GM19397 (cell line): ENCODE measurements at regions not wholly inside any gene's neighbourhood (a gene's known extent, or its start where the extent isn't known, plus 50 kb on each side); places are given as distances from the start of the nearest gene placed in this dataset.

Experiments used
- ATAC-seq: cut with Tn5 transposase; IDR thresholded peaks from one replicate; pipeline ENCODE4 v1.9.1; 2021; ENCODE audit warnings: mild to moderate bottlenecking, moderate library complexity; ENCODE audit not compliant: unreplicated experiment

DNA sequence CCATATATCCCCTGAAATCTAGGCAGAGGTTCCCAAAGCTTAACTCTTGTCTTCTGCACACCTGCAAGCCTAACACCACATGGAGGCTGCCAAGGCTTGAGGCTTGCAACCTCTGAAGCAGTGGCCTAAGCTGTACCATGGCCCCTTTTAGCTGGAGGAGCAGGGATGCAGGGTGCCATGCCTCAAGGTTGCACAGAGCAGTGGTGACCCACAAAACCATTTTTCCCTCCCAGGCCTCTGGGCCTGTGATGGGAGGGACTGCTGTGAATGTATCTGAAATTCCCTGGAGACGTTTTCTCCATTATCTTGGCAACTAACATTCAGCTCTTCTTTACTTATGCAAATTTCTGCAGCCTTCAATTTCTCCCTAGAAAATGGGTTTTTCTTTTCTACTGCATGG lies 210.0 kb upstream of the KITLG start:
- no peak for ATAC-seq

DNA sequence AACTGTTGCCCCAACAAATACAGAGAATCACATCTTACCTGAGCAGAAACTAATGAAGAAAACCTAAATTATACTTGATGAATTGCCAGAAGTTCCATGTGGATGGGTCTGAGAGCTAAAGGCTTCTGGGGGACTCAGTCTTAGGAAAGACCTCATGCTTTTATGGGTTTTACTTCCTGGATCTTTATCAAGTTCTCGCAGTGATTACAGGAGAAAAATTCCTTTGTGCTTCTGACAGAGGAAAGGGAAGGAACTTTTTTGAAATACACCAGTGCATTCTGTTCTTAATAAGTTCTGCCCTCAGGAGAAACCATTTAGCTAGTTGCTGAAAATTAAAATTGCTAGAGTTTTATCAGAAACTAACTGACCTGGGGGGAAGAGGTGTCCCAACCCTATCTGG lies 203.9 kb upstream of the KITLG start:
- no peak for ATAC-seq

DNA sequence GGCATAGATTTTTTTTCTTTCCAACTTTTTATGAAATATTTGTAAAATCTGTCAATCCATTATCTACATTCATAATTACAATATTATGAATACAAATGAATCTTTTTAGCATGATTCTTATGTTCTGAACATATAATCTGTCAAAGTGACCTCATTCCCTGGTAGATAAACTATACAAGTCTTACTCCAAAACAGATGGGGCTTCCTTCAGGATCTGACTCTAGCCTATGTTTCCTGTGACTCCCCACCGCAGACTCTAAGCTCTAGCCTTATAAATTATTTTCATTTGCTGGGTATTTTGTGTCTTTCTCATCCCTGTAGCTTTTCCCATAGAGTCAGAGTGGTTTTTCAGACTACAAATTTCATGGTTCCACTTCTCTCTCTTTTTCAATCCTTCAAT lies 202.1 kb upstream of the KITLG start:
- no peak for ATAC-seq

DNA sequence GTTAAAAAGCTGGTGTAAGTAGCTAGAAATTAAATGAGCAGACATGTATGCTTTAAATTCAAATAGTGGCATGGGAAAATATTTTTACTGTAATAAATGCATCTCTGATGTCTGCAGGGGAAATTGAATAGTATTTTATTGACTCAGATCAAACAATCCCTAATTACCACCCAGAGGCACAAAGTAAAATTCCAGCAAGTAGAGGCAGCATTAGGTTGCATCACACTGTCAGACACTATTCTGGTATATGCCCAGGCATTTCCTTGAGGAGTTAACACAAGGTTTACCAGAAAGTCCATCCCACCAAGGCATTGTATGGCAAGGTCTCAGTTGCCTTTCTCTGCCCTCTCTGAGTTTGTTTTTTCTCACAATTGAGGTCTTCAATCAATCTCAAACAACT lies 201.6 kb upstream of the KITLG start:
- no peak for ATAC-seq

DNA sequence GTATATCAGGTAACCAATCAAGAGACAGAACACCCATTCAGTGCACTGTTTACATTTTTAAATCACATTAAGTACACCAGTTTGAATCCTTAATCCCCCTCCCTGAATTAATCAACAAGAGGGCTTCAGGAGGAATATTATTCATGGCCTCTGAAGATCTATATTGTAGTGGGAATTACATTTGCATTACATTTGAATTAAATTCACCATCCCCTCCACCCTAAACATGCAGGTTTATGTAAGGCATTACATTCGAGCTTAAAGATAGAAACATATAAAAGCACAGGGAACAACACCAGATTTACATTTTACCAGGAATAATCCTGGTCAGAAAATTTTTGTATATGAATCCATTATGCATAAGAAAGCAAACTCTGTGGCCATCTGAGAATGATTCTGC lies 197.8 kb upstream of the KITLG start:
- ATAC-seq = no peak

DNA sequence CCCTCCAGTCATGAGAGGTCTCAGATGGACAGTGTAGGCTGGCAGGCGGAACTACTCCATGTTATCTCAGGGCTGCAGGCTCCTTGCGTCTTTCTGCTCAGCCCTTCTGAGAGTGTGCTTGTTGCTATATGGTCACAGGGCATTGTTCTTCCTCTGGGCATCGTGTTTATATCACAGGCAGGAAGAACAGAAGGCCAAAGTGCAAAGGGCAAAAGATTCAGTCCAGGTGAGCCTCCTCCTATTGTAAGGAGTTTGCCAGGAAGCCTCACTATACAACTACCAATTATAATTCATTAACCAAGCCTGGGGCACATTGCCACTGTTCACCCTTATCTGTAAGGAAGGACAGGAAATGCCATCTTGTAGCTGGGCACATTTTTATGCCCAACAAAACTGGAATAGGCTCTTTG lies 195.5 kb upstream of the KITLG start:
- ATAC-seq = no peak

DNA sequence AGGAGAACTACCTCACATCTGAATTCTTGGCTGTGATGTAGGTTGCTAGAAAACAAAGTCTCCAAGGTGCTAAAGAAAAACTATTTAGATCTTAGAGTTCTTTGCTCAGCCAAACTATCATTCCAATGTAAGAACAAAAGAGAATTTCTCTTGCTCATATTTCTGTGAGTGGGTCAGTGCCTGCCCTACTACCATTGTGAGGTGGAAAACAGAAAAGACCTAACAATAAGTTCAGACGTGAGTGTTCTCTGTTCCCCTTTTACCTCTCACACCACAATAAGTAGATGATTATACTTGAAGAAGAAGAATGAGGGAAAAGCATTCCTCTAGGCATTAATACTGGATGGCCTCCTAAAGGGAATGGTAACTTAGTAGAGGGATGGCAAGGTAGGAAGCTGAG lies 187.4 kb upstream of the KITLG start:
- ATAC-seq = no peak

DNA sequence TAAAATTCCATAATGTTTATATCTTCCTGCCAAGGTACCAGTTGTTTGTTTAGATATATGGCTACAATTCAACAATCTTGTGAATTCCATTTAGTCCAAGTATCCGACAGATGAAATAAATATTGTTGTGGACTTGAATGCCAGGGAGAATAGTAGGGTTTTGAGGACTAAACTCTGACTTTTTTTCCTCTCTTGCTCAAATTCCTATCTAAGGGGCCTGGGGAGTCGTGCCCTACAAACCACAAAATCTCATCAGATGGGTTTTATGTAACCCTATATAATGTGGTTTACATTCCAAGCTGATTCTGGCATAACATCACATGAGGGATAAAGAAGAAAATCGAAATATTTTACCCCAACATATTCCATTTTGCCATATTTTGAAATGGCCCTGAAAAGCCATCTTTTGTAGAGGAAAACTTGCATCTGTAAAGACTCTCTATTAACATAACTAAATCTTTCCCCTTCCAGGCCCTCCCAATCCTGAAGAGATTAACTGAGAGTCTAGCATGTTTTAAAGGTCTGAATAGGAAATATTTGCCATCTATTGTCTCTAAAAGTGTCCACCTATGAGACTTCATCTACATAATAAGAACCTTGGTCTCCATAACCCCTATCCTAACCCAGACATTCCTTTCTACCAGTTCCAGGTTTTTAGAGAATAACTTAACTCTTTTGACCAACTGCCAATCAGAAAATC lies 184.7 kb upstream of the KITLG start:
- no peak for ATAC-seq

DNA sequence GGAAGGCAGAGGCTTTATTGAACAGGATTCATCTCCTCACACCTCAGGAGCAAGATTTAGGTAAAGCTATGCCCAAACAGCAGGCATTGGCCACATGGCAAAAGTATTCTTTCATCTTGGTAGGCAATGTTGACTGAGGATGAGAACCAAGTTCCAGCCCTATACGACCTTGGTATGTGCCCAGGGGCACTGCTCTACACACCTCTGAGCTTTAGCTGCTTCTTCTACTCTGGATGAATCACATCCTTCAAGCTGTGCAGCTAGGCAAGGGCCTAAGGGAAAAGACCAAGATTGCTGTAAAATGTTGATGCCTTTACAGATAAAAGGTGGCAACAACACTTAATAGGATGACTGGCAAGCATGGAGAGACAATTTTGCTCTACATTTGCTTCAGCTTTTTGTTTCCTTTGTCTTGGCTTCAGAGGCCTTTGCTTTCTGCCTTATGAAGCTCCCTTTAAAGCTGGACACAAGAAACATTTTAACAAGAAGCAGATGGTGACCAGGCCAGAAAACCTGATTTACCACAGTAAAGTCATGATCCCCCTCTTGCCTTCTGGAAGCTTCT lies 183.3 kb upstream of the KITLG start:
- ATAC-seq = no peak

DNA sequence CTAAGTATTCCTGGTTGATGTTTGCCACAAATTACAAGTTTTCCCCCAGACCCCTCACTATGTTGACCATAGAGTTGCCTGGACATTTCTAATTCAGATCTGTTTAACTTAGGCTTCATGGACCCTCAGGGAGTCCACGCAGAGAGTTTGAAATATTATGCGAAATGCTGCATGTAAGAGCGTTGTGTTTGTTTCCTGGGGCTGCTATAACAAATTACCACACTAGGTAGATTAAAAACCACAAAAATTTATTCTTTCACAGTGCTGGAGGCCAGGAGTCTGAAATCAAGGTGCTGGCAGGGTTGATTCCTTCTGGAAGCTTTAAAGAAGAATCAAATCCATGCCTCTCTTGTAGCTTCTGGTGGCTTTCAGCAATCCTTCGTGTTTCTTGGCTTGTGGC lies 177.9 kb upstream of the KITLG start:
- no peak for ATAC-seq

DNA sequence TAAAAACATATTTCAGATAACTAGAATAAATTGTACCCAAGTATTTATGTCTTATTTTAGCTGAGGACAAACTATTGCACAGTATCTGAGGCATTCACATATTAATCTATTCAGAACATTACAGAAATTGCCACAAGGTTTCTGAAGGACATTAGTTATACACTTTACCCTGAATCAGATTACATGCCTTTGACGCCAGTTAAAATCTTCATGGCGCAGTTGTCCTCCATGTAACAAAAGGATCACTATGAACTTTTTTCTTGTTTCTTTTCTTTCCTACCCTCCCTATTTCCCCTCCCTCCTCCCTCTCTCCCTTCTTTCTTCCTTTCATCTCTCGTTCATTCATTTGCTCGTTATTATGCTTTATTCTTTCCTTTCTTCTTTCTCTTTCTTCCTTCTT lies 176.6 kb upstream of the KITLG start:
- ATAC-seq = no peak

DNA sequence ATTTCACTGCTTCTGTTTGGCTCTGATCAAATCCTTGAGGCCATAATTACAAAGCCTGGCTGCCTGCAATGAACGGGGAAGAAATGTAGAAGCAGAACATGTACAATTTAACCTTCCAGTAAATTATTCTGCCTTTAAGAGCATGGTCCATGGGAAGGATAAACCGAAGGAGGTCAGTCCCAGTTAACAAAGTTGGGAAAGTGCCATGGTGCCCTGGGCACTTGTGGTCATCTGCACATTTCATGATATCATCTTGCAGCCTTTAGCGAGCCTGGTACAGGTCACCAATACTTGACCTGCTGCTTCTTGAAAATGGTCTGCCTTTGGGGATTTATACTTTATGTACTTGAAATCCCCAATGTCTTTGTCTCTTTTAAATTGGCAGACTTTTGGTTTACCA lies 175.9 kb upstream of the KITLG start:
- no peak for ATAC-seq

DNA sequence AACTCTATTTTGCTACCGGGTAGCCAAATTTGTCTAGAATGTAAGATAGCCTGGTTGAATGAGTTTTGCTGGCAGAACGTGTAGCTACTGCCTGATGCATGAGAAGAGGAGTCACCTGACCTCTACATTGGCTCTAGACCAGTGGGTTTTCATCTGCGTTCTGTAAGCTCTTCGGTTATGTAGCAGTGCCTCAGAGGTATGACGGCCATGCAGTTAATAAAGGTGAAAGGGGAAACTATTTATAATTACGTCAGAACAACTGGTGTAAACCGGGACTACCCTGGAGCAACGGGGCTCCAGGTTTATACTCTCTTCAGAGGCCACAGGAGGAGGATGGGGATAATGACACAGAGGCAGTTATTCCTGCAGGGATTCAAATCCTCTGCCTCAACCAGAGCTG lies 173.4 kb upstream of the KITLG start:
- no peak for ATAC-seq

DNA sequence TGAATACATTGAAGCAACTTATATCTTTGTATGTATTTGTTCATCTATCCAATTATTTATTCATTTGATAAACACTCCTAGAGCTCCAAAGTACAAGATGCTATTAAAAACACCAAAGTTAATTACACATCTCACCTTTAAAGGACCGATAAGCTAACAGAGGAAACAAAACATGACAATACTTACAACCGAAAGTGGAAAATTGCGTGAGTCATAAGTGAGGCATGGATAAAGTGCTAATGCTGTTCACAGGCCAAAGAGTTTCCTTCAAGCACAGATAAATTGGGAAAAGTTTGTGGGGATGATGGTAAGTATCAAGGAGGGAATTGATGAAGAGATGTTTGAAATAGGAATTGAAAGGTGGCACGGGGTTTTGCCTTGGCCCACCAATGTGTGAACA lies 172.8 kb upstream of the KITLG start:
- ATAC-seq = no peak

DNA sequence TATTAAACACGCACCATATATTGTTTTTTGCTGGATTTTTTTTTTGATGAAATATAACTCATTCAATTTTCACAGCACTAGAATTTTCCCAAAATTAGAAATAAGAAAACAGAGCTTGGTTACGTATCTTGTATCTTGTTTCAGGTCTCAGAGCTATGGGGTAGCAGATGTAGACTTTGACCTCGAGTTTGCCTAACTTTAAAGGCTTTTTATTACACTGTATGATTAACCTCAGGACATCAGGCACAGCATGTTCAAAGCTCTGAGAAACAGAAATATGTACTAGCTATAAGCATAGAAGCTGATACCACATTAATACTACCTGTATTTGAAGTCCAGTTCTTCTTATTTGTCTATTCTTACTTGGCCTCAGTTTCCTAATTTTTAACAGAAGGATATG lies 171.9 kb upstream of the KITLG start:
- no peak for ATAC-seq

DNA sequence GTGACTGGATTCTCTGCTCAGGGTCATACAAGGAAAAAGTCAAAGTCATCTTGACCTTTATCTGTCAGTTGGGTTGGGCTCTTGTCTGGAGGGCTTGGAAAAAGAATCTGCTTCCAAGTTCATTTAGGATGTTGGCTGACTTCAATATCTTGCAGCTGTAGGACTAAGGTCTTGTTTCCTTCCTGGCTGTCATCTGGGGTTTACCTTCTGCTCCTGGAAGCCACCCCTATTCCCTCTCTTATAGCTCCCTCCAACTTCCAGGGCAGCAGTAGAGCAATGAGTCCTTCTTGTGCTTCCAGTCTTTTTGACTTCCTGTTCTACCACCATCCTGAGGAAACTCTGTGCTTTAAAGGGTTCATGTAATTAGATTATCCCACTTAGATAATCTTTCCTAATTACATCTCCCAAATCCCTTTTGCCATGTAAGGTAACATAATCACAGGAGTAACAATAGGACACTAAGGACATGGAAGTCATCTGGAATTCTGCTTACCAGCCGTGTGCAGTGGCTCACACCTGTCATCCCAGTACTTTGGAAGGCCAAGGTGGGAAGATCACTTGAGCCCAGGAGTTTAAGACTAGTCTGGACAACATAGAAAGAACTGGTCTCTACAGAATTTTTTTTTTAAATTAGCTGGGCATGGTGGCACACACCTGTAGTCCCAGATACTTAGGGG lies 170.7 kb upstream of the KITLG start:
- no peak for ATAC-seq

DNA sequence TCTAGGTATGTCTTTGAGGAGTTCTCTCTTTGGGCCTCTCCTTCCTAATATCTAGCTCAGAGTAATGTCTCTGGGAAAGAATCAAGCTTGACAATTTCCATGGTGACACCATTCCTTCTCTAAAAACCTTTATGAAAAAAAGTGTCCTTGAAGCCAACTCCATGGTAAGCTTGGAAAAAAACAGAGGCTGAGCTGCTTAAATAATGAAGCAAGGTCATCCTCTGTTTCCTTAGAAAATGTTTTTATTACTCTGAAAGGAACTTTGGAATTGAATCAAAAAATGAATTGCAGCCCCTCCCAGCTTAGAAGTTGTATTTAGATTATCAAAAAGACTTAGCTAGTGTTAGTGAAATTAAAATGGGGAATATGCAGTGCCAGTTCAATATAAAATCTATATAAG lies 166.1 kb upstream of the KITLG start:
- ATAC-seq = no peak

DNA sequence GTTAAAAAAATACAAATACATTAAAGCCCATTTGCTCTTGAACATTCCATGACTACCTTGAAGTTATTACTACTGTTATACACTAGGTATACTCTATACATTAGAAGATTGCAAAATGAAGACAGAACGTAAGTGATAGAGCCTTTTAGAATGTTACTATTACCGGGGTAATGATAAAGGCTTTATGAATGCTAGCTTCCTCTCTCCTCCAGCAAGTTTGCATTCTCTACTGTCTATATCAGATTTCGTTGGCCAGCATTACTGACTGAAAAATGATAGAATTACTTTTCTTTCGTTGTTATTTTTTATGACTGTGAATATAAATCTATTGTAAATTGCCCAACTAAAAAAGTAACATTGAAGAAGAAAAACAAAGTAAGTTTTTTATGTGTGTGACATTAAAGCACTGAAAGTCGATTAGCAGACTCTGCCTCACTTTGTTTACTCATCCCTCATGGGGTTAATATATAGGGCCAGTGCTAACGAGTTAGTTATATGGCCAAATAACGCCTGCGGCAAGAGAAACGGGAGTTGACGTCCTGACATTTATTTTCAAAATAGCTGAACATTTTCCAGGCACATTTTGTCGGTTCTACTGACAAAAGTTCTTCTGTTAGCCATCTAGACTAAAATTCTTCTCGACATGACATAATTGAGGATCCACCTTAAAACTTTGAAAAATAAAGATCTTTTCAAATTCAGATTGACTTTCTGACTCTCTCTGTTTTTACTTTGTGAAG lies 163.8 kb upstream of the KITLG start:
- no peak for ATAC-seq

DNA sequence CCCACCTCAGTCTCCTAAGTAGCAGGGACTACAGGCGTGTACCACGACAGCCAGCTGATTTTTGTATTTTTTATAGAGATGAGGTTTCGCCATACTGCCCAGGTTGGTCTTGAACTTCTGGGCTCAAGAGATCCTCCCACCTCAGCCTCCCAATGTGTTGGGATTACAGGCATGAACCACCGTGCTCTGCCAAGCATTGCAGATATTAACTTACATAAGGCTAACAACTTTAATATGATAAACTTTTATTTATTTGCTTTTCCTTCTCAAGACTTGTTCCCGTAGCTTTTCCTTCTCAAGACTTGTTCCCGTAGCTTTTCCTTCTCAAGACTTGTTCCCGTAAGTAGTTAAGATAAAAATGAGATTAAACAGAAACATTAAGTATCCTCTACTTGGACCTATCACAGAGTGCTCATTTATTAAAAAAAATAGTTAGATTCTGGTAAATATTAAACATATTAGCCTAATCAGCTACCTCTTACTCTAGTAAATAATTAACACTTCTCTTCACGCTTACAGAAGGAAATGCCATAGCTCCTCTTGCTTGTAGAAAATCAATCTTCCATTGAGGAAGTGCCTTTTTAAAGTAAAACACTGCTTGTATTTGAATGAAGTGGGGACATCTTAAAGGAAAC lies 157.7 kb upstream of the KITLG start:
- no peak for ATAC-seq

DNA sequence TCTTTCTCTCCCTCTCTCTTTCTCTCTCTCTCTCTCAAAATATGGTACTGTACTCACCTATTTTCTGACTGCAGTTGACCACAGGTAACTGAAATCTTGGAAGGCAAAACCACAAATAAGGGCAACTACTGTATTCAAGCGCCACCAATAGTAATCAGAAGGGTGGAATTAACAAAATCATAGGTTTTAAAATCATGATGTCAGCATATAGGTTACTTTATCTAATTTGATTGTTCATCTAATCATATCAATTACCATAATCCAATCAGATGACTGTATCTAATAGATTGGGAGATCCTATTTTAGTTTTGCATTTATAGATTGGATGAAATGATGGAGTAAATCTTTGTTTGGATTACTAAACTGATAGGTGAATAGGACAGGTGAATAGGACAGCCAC lies 155.8 kb upstream of the KITLG start:
- ATAC-seq = no peak

DNA sequence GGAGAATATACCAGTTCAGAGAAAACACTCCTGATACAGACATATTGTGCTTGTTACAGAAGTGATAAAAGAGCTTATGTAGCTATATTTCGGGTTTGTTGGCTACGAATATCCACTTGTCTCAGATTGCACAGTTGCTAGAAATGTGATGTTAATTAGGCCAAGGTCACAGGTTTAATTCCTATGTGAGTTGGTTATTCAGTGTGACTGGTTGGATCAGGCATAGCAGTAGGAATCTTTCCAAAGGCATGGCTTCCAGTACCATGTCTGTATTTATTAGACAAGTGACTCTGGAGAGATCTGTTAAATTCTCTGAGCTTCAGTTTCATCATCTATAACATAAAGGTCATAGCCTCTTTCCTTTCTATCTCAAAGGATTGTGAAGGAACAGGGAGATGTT lies 152.7 kb upstream of the KITLG start:
- no peak for ATAC-seq

DNA sequence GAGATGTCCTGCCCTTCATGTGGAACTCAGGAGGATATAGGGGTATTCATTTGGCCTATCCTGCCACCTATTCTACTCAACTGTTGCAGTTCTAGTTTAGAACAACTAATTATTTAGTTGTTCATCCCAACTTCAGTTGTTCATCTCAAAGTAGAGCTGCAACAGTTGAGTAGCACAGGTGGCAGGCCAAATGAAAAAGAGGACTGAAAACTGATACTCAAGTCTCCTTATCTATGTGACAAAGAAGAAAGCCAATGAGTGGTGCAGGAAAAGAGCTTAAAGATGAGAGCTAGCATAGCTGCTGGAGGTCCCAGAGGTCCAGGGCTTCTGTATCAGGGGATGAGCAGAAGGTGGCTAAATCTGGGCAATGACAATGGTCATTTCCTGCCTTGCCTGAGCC lies 148.9 kb upstream of the KITLG start:
- ATAC-seq = no peak
